GM18508 (cell line): ENCODE measurements at regions not wholly inside any gene's neighbourhood (a gene's known extent, or its start where the extent isn't known, plus 50 kb on each side); places are given as distances from the start of the nearest gene placed in this dataset.

Experiments
- ATAC-seq: cut with Tn5 transposase; IDR thresholded peaks from one replicate; pipeline ENCODE4 v1.9.1; 2021; ENCODE audit warnings: moderate number of reproducible peaks; ENCODE audit not compliant: insufficient read depth, unreplicated experiment

GRCh38 chr9:82670000-82670399, 392.9 kb downstream of the RASEF start:
- no peak for ATAC-seq

DNA sequence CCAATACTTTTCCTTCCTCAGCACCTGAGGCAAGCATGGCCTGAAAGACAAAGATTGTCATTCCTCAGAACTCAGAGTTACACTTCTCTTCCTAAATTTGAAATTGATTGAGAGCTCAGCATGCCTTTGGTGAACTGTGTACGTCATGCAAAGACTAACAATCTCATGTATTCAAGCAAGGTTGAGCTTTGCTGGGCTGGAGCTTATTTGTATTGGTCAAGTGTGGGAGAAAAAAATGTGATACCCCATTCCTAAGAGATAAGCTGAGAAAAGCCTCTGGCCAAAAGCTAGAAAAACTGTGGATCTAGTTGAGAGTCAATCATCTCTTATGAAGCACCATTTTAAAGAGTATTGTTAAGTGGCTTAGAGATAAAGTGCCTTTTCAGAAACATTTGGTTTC, 392.2 kb downstream of the RASEF start:
- no peak for ATAC-seq

DNA sequence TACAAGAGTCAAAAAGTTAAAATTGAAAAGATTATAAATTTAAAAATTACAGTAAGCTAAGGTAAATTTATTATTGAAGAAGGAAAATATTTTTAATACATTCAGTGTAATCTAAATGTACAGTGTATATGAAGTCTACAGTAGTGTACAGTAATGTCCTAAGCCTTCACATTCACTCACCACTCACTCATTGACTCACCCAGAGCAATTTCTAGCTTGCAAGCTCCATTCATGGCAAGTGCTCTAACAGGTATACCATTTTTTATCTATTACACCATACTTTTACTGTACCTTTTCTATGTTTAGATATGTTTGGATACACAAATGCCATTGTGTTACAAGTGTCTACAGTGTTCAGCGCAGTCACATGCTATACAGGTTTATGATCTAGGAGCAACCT, 389.7 kb downstream of the RASEF start:
- no peak for ATAC-seq

- ATAC-seq, result no peak
Measured at GRCh38 chr9:82673919-82674318, 389.0 kb downstream of the RASEF start.

GRCh38 chr9:82675102-82675501, 387.8 kb downstream of the RASEF start:
- ATAC-seq, result no peak

DNA sequence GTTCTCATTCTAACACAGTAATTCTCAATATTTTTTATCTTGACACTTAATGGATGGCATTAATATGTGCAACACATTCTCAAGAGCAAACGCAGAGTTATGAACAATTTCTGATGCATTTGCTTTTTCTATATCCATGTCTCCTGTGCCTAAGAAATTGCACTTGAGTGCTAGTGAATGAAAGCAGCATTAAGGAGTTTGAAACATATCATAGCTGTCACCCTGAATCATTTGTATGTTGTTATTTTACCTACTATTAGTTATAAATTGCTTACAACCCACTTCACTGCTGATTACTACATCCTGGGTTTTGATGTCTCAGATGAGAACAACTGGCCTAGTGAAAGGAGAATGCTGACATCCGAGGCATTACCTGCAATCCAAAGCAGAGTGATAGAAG, 387.3 kb downstream of the RASEF start:
- no peak for ATAC-seq

DNA sequence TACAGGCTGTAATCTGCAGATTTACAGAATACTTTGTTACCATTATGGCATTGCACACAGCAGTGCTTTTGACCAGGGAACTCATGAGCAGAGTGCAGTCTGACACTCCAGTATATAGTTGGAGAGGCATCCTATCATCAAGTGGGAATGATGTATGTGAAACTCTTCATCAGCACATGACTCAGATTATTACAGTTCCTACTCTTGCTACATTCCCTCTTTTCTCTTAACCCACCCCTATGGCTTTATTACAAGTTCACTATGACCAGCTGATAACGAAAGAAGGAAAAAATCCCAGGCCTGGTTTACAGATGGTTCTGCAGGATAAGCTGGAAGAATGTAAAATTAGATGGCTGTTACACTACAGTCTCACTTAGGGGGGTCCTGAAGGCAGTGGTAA, 385.9 kb downstream of the RASEF start:
- no peak for ATAC-seq

DNA sequence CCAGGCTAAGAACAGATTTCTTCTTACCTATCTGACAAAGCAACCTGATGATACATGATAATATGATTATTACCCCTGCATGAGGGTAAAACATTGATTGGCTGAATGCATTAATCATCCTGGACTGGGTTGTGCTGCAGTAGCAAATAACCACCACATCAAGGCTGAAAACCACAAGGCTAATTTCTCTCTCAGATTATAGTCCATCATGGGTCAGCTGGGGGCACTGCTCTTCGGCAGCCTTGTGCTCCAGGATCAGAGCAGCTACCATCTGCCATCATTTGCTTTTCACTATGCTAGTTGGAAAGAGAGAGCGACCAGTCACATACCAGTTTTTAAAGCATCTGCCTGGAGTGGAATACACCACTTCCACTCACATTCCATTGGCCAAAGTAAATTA, 383.5 kb downstream of the RASEF start:
- no peak for ATAC-seq

GRCh38 chr9:82680179-82680935, 382.6 kb downstream of the RASEF start:
- ATAC-seq, result no peak

- ATAC-seq, result no peak
Measured at GRCh38 chr9:82681809-82682208, 381.1 kb downstream of the RASEF start.

- no peak for ATAC-seq
Measured at GRCh38 chr9:82682431-82682830, 380.5 kb downstream of the RASEF start.

- ATAC-seq, result no peak
Measured at GRCh38 chr9:82695704-82696103, 367.2 kb downstream of the RASEF start.

GRCh38 chr9:82706786-82707185, 356.2 kb downstream of the RASEF start:
- no peak for ATAC-seq

- no peak for ATAC-seq
Measured at GRCh38 chr9:82716821-82717220, 346.1 kb downstream of the RASEF start.

DNA sequence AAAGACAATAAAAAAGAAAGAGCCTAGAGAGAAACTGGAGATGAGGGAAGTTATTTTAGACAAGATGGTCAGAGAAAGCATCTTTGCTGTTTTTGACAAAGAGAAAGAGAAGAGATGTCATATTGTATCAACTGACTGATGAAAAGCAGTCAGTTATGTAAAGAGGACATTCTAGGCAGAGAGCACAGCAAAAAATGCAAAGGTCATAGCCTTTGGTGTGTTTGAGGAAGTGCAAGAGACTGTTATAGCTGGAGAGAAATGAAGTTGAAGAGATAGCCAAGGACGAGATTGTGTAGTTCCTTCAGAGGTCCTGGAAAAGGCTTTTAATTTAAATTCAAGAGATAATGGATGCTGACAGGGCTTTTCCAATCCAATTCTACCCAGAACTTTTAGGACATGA, 342.4 kb downstream of the RASEF start:
- ATAC-seq, result no peak

DNA sequence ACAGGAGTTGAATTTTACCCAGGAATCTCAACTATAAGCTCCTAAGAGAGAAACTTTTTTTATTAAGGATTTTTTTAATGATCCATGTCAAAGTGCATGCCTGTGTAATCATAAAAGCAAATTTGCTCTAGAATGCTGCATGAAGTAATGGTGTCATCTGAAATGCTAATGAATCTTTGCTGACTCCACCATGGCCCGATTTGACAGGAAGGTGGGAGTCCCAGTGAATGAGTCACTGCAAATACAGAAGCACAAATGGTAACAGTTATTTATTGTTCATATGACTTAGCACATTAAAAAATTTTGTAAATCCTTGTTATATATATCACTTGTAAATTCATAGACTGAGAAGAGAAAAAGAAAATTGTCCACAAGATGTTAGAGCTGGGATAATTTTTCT, 341.3 kb downstream of the RASEF start:
- ATAC-seq, result no peak

DNA sequence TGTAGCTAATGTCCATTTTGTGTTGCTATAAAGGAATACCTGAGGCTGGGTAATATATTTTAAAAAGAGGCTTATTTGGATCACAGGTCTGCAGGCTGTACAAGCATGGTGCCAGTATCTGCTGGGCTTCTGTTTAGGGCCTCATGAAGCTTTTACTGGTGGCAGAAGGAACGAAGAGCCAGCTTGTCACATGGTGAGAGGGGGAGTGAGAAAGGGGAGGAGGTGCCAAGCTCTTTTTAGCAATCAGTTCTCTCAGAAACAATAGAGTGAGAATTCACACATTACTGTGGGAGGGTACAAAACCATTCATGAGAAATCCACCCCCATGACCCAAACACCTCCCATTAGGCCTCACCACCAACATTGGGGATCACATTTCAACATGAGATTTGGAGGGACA, 340.9 kb downstream of the RASEF start:
- ATAC-seq, result no peak

- no peak for ATAC-seq
Measured at GRCh38 chr9:82722561-82722960, 340.4 kb downstream of the RASEF start.

DNA sequence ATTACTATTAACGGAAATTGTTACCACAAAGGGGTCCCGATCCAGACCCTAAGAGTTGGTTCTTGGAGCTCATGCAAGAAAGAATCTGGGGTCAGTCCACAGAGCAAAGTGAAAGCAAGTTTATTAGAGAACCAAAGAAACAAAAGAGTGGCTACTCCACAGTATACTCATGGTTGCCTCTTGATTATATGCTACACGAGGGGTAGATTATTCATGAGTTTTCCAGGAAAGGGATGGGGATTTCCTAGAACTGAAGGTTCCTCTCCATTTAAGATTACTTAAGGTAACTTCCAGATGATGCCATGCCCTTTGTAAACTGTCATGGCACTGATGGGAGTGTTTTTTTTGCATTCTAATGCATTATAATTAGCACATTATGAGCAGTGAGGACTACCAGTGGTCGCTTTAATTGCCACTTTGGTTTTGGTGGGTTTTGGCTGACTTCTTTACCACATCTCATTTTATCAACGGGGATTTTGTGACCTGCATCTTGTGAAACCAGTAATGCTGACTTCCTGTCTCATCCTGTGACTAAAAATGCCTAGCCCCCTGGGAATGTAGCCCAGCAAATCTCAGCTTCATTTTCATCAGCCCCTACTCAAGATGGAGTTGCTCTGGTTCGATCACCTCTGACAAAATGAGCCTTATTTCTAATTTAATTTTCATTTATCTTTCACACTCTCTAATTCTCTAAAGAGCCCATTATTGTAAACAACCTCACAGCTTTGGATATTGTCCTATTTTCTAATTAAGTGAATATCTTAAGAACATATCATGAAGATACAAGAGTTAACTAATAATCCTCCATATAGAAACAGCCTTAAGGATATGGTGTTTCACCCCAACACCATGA, 336.3 kb downstream of the RASEF start:
- no peak for ATAC-seq

GRCh38 chr9:82729141-82729540, 333.8 kb downstream of the RASEF start:
- no peak for ATAC-seq

GRCh38 chr9:82729991-82730589, 332.9 kb downstream of the RASEF start:
- ATAC-seq, result no peak
